MCF 10A (cell line): ENCODE measurements at regions not wholly inside any gene's neighbourhood (a gene's known extent, or its start where the extent isn't known, plus 50 kb on each side); places are given as distances from the start of the nearest gene placed in this dataset.

Experiments
- BruUV-seq: library from RNA; stranded (reverse); fragments of 400-500 nt; replicated peaks from 2 replicates; lab custom pipeline; 2021; lab: Mats Ljungman, UMichigan
- CTCF ChIA-PET: fragments of 300-600 bp; sonication (Branson Sonifier 250); formaldehyde crosslinking; extraction: SDS; loops from one replicate; lab custom pipeline; 2021; ENCODE audit warnings: antibody characterized with exemption, inconsistent platforms; lab: Yijun Ruan, JAX
- POLR2A ChIA-PET: fragments of 300-600, 350-650 bp; sonication (Branson Sonifier 250); formaldehyde crosslinking; extraction: SDS; loops from one replicate; lab custom pipeline; 2020; ENCODE audit warnings: antibody characterized with exemption, inconsistent platforms; lab: Yijun Ruan, JAX
- DNase-seq: peaks from one replicate; pipeline ENCODE4 v3.0.0-alpha.2; 2018; ENCODE audit not compliant: unreplicated experiment
- H3K27ac Mint-ChIP-seq: one replicate; pipeline ENCODE4 v1.8.0; 2022; ENCODE audit warnings: mild to moderate bottlenecking, low read depth, mixed read lengths; ENCODE audit not compliant: unreplicated experiment
- H3K27me3 Mint-ChIP-seq: one replicate; pipeline ENCODE4 v1.8.0; 2022; ENCODE audit warnings: mixed read lengths; ENCODE audit not compliant: insufficient read depth, unreplicated experiment
- H3K36me3 Mint-ChIP-seq: one replicate; pipeline ENCODE4 v1.8.0; 2022; ENCODE audit warnings: mild to moderate bottlenecking, moderate library complexity, mixed read lengths; ENCODE audit not compliant: insufficient read depth, unreplicated experiment
- H3K4me1 Mint-ChIP-seq: one replicate; pipeline ENCODE4 v1.8.0; 2022; ENCODE audit warnings: mixed read lengths; ENCODE audit not compliant: insufficient read depth, unreplicated experiment
- H3K4me3 Mint-ChIP-seq: one replicate; pipeline ENCODE4 v1.8.0; 2022; ENCODE audit warnings: mild to moderate bottlenecking, moderate library complexity, mixed read lengths; ENCODE audit not compliant: unreplicated experiment
- H3K9me3 Mint-ChIP-seq: one replicate; pipeline ENCODE4 v1.8.0; 2022; ENCODE audit warnings: mixed read lengths; ENCODE audit not compliant: unreplicated experiment
- CTCF ChIP-seq: fragments of 200-600 bp; IDR thresholded peaks from one replicate; pipeline ENCODE4 v1.8.0; 2022; ENCODE audit warnings: antibody characterized with exemption, mild to moderate bottlenecking; ENCODE audit not compliant: unreplicated experiment
- intact Hi-C: fragments of 100-400 bp; cut with micrococcal nuclease; formaldehyde crosslinking; loops from 2 replicates; pipeline ENCODE4 v1.14.1; 2022

GRCh38 chr11:11758603-11759196, 83.1 kb upstream of the USP47 start:
- CTCF ChIA-PET = interaction anchor here (0.6 to 1.3 kb wide), 4 partner anchors 9 to 732 kb away, joined by 3 to 4 read pairs (median 4); no protein-coding TSS in a partner anchor
- POLR2A ChIA-PET = no interaction called here
- Mint-ChIP-seq H3K4me1 (no peaks in the 10 kb centered on the region), H3K4me3 (no peak overlapping the region), H3K9me3 (no peaks in the 10 kb centered on the region), H3K27ac (no peak overlapping the region), H3K36me3 (no peaks in the 10 kb centered on the region), H3K27me3 (no peaks in the 10 kb centered on the region)
- intact Hi-C loops = no loop called here
- BruUV-seq = no TSS peak
- no peak for TF ChIP-seq CTCF
- DNase-seq = no peak

DNA sequence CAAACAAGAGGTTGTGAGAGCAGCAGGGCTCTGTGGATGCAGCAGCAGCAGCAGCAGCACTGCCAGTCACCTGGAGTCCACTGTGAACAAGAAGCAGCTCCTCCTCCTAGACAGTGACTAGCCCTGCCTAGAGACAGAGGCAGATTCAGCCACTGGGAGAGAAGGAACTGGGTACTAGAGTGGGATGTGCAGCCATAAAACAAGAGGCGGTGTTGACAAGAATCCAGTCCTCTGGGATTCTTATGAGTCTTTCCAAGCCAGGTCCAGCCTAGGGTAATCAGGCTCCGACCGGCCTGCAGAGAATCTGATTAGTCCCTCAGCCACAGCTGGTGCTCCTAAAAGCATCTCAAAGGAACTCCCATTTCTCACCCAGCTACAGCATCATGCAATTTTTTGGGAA, 83.9 kb upstream of the USP47 start:
- no peak overlapping the region for H3K27ac Mint-ChIP-seq
- no peak for TF ChIP-seq CTCF
- CTCF ChIA-PET = interaction anchor here (0.6 to 1.1 kb wide), 2 partner anchors 10 to 731 kb away, joined by 3 read pairs; no protein-coding TSS in a partner anchor
- H3K27me3 Mint-ChIP-seq = no peaks in the 10 kb centered on the region
- H3K4me1 Mint-ChIP-seq = no peaks in the 10 kb centered on the region
- no peak overlapping the region for H3K4me3 Mint-ChIP-seq
- DNase-seq = no peak
- intact Hi-C loops = no loop called here
- no peaks in the 10 kb centered on the region for H3K36me3 Mint-ChIP-seq
- H3K9me3 Mint-ChIP-seq = no peaks in the 10 kb centered on the region
- POLR2A ChIA-PET = no interaction called here
- BruUV-seq = no TSS peak

GRCh38 chr11:11756718-11757117, 85.1 kb upstream of the USP47 start:
- Mint-ChIP-seq H3K9me3 (no peaks in the 10 kb centered on the region), H3K4me1 (no peaks in the 10 kb centered on the region), H3K27me3 (no peaks in the 10 kb centered on the region), H3K36me3 (no peaks in the 10 kb centered on the region), H3K27ac (no peak overlapping the region), H3K4me3 (no peak overlapping the region)
- intact Hi-C loops = no loop called here
- TF ChIP-seq CTCF = no peak
- ChIA-PET POLR2A (no interaction called here), CTCF (interaction anchor here (0.8 kb wide), 1 partner anchor 34 kb away, joined by 4 read pairs; no protein-coding TSS in a partner anchor)
- no peak for DNase-seq
- no TSS peak for BruUV-seq

- TF ChIP-seq CTCF = no peak
- H3K27me3 Mint-ChIP-seq = no peaks in the 10 kb centered on the region
- no peaks in the 10 kb centered on the region for H3K4me1 Mint-ChIP-seq
- CTCF ChIA-PET = interaction anchor here (0.8 kb wide), 1 partner anchor 34 kb away, joined by 4 read pairs; no protein-coding TSS in a partner anchor
- no peaks in the 10 kb centered on the region for H3K36me3 Mint-ChIP-seq
- POLR2A ChIA-PET = no interaction called here
- DNase-seq = no peak
- no peaks in the 10 kb centered on the region for H3K9me3 Mint-ChIP-seq
- no TSS peak for BruUV-seq
- H3K4me3 Mint-ChIP-seq = no peak overlapping the region
- intact Hi-C loops = no loop called here
- H3K27ac Mint-ChIP-seq = no peak overlapping the region
Observed at GRCh38 chr11:11755871-11756270, 85.9 kb upstream of the USP47 start.
